Large intestine (tissue), 3 donors: ENCODE measurements at regions not wholly inside any gene's neighbourhood (a gene's known extent, or its start where the extent isn't known, plus 50 kb on each side); places are given as distances from the start of the nearest gene placed in this dataset.

Experiments
- DNase-seq, 2 donors: peaks; one replicate each; pipeline versions ENCODE4 v3.0.0 to v3.0.0-alpha.2; 2013
- H3K27ac ChIP-seq: one replicate; pipeline ENCODE4 v1.5.1; 2013; ENCODE audit warnings: low read length
- H3K27me3 ChIP-seq: 2 replicates; pipeline ENCODE4 v1.6.1; 2013; ENCODE audit warnings: low read length; ENCODE audit not compliant: control insufficient read depth, insufficient read depth
- H3K36me3 ChIP-seq: 2 replicates; pipeline ENCODE4 v1.6.1; 2013; ENCODE audit warnings: low read length; ENCODE audit not compliant: control insufficient read depth, insufficient read depth
- H3K4me1 ChIP-seq: one replicate; pipeline ENCODE4 v1.6.1; 2013; ENCODE audit warnings: low read length; ENCODE audit not compliant: control insufficient read depth, insufficient read depth
- H3K4me3 ChIP-seq: one replicate; pipeline ENCODE4 v1.5.1; 2013; ENCODE audit warnings: low read length
- H3K9me3 ChIP-seq: one replicate; pipeline ENCODE4 v1.6.1; 2013; ENCODE audit warnings: mild to moderate bottlenecking, low read depth, low read length, moderate library complexity; ENCODE audit not compliant: control insufficient read depth
- WGBS: methylation state at CpG from one replicate; pipeline ENCODE4 v1.1.5; 2013; ENCODE audit warnings: low lambda C conversion rate; ENCODE audit not compliant: insufficient coverage; 5-methylcytosine and 5-hydroxymethylcytosine counted together

- 100% methylated on average over 1 of the region's 11 CpGs for WGBS
- DNase-seq, result no peak
- H3K27ac ChIP-seq, result no peak overlapping the region
Measured at GRCh38 chr12:11592484-11592883, 57.0 kb upstream of the ETV6 start.

GRCh38 chr12:11593013-11593412 is 56.5 kb upstream of the ETV6 start:
- DNase-seq, result no peak
- WGBS, result no CpG with 5 or more reads among the region's 1 CpG
- no peaks in the 10 kb centered on the region for H3K36me3 ChIP-seq

More at GRCh38 chr12:11592484-11592883, 57.0 kb upstream of the ETV6 start:
- H3K36me3 ChIP-seq, result no peaks in the 10 kb centered on the region
- H3K27me3 ChIP-seq, result no peaks in the 10 kb centered on the region
- H3K9me3 ChIP-seq, result no peaks in the 10 kb centered on the region
- no peaks in the 10 kb centered on the region for H3K4me1 ChIP-seq
- H3K4me3 ChIP-seq, result no peak overlapping the region

GRCh38 chr12:11595080-11595479 is 54.4 kb upstream of the ETV6 start:
- Histone ChIP-seq H3K9me3 (no peaks in the 10 kb centered on the region), H3K27ac (no peak overlapping the region), H3K27me3 (no peaks in the 10 kb centered on the region), H3K4me1 (no peaks in the 10 kb centered on the region), H3K4me3 (no peak overlapping the region), H3K36me3 (no peaks in the 10 kb centered on the region)
- DNase-seq, result no peak
- WGBS, result 92% methylated on average over 2 of the region's 3 CpGs

More at GRCh38 chr12:11593013-11593412, 56.5 kb upstream of the ETV6 start:
- no peaks in the 10 kb centered on the region for H3K4me1 ChIP-seq
- no peaks in the 10 kb centered on the region for H3K27me3 ChIP-seq
- no peaks in the 10 kb centered on the region for H3K9me3 ChIP-seq
- H3K4me3 ChIP-seq, result no peak overlapping the region
- no peak overlapping the region for H3K27ac ChIP-seq

GRCh38 chr12:11596141-11596540 is 53.3 kb upstream of the ETV6 start:
- no peaks in the 10 kb centered on the region for H3K36me3 ChIP-seq
- no peaks in the 10 kb centered on the region for H3K27me3 ChIP-seq
- DNase-seq, result no peak
- no peaks in the 10 kb centered on the region for H3K9me3 ChIP-seq
- 88% methylated on average over 1 of the region's 1 CpG for WGBS
- no peaks in the 10 kb centered on the region for H3K4me1 ChIP-seq
- no peak overlapping the region for H3K4me3 ChIP-seq
- no peak overlapping the region for H3K27ac ChIP-seq

GRCh38 chr12:11598900-11599299 is 50.6 kb upstream of the ETV6 start:
- no peak for DNase-seq
- H3K27me3 ChIP-seq, result no peaks in the 10 kb centered on the region
- no peak overlapping the region for H3K27ac ChIP-seq
- H3K9me3 ChIP-seq, result no peaks in the 10 kb centered on the region
- no peak overlapping the region for H3K4me3 ChIP-seq
- no peaks in the 10 kb centered on the region for H3K4me1 ChIP-seq
- no peaks in the 10 kb centered on the region for H3K36me3 ChIP-seq
- WGBS, result 55% methylated on average over 4 of the region's 7 CpGs
